GM12878 (cell line): ENCODE measurements at regions not wholly inside any gene's neighbourhood (a gene's known extent, or its start where the extent isn't known, plus 50 kb on each side); places are given as distances from the start of the nearest gene placed in this dataset.

Experiments used
- ATAC-seq: fragments of 200-7000 bp; cut with Tn5 transposase; 3 replicates; pipeline ENCODE4 v1.9.1; 2020; ENCODE audit warnings: mild to moderate bottlenecking, moderate library complexity
- BruUV-seq: library from RNA; stranded (reverse); fragments of 400-500 nt; replicated peaks from 2 replicates; lab custom pipeline; 2021; lab: Mats Ljungman, UMichigan
- CTCF ChIA-PET: fragments of 300-600 bp; sonication (Branson Sonifier 250); formaldehyde crosslinking; extraction: SDS; loops from one replicate; lab custom pipeline; 2021; ENCODE audit warnings: inconsistent platforms; lab: Yijun Ruan, JAX
- POLR2A ChIA-PET: fragments of 350-600 bp; formaldehyde crosslinking; extraction: SDS; loops from one replicate; lab custom pipeline; 2021; ENCODE audit warnings: inconsistent platforms; lab: Charles Lee
- RAD21 ChIA-PET: fragments of 300-600 bp; sonication (Branson Sonifier 250); formaldehyde crosslinking; loops from one replicate; lab custom pipeline; 2023; ENCODE audit warnings: antibody characterized with exemption; ENCODE audit not compliant: unreplicated experiment; lab: Charles Lee
- SMC1A ChIA-PET: fragments of 300-600 bp; sonication (Branson Sonifier 250); formaldehyde crosslinking; loops from one replicate; lab custom pipeline; 2023; ENCODE audit not compliant: unreplicated experiment, uncharacterized antibody; lab: Charles Lee
- DNase-seq: peaks from one replicate; pipeline ENCODE4 v3.0.0-alpha.2; 2011; ENCODE audit warnings: low read depth, low spot score
- FAIRE-seq: peaks from 3 replicates; lab custom pipeline; 2011; peaks lifted over from hg19 to GRCh38; lab: Jason Lieb, UNC
- H2AFZ ChIP-seq: 2 replicates; pipeline ENCODE4 v1.6.0; 2011; ENCODE audit warnings: low read depth, low read length, control low read depth; ENCODE audit not compliant: control insufficient read depth
- H3K27ac ChIP-seq: 2 replicates; pipeline ENCODE4 v1.5.1; 2011; ENCODE audit warnings: control low read depth; ENCODE audit not compliant: control insufficient read depth, insufficient read depth
- H3K27me3 ChIP-seq, 2 experiments: replicated peaks in 1 of 2; 2 replicates each; pipeline versions ENCODE4 v1.6.0 to v1.6.1; 2011; ENCODE audit warnings: low read length in 1 of 2; ENCODE audit not compliant: control insufficient read depth in 2 of 2, insufficient read depth in 2 of 2
- H3K36me3 ChIP-seq, 2 experiments: 2 replicates each; pipeline ENCODE4 v1.5.1; 2011; ENCODE audit warnings: low read length in 1 of 2; ENCODE audit not compliant: control insufficient read depth in 2 of 2, insufficient read depth in 2 of 2
- H3K4me1 ChIP-seq: 2 replicates; pipeline ENCODE4 v1.6.1; 2011; ENCODE audit warnings: mild to moderate bottlenecking, low read length, moderate library complexity, mixed read lengths; ENCODE audit not compliant: control insufficient read depth, insufficient read depth
- H3K4me2 ChIP-seq: 2 replicates; pipeline ENCODE4 v1.6.0; 2011; ENCODE audit warnings: control low read depth; ENCODE audit not compliant: control insufficient read depth, insufficient read depth
- H3K4me3 ChIP-seq: fragments of 200-600 bp; sonication (generic); 2 replicates; pipeline ENCODE4 v1.5.1; 2016
- H3K79me2 ChIP-seq: 2 replicates; pipeline ENCODE4 v1.6.0; 2011; ENCODE audit warnings: low read length; ENCODE audit not compliant: control insufficient read depth, insufficient read depth
- H3K9ac ChIP-seq: 2 replicates; pipeline ENCODE4 v1.8.0; 2011; ENCODE audit warnings: low read length, control low read depth, mixed read lengths; ENCODE audit not compliant: control insufficient read depth, insufficient read depth
- H3K9me3 ChIP-seq: replicated peaks from 3 replicates; pipeline ENCODE4 v1.5.1; 2011; ENCODE audit warnings: mild to moderate bottlenecking, low read length; ENCODE audit not compliant: control insufficient read depth, insufficient read depth
- H4K20me1 ChIP-seq: 2 replicates; pipeline ENCODE4 v1.6.0; 2011; ENCODE audit not compliant: control insufficient read depth, insufficient read depth
- CREB1 ChIP-seq: IDR thresholded peaks from 2 replicates; pipeline ENCODE4 v1.6.1; 2012; ENCODE audit warnings: low read depth, mild to moderate bottlenecking, inconsistent platforms
- EP300 ChIP-seq, 2 experiments: fragments of 150-350 bp in 1 of 2; IDR thresholded peaks; 2 replicates each; pipeline ENCODE4 v1.6.1; 2011 to 2012; ENCODE audit warnings: low read depth in 2 of 2, low read length in 2 of 2, borderline replicate concordance in 1 of 2, improper control_type of control experiment in 1 of 2, inconsistent platforms in 1 of 2; ENCODE audit not compliant: control insufficient read depth in 1 of 2
- ESRRA ChIP-seq: IDR thresholded peaks from 2 replicates; pipeline ENCODE4 v1.6.1; 2012; ENCODE audit warnings: mild to moderate bottlenecking, low read length, improper control_type of control experiment
- MEF2B ChIP-seq: fragments of 450-650 bp; IDR thresholded peaks from 2 replicates; pipeline ENCODE4 v1.6.1; 2018; ENCODE audit warnings: mild to moderate bottlenecking, moderate library complexity; ENCODE audit not compliant: partially characterized antibody, poor library complexity, severe bottlenecking
- NFYA ChIP-seq: IDR thresholded peaks from 2 replicates; pipeline ENCODE4 v1.6.1; 2011; ENCODE audit warnings: low read depth, mild to moderate bottlenecking, low read length, improper control_type of control experiment, borderline replicate concordance
- SRF ChIP-seq, 2 experiments: IDR thresholded peaks; 2 replicates each; pipeline ENCODE4 v1.6.1; 2011; ENCODE audit warnings: low read depth in 2 of 2, low read length in 2 of 2, mild to moderate bottlenecking in 1 of 2, moderate library complexity in 1 of 2
- STAT1 ChIP-seq: fragments of 450-650 bp; conservative IDR thresholded peaks from 2 replicates; pipeline ENCODE4 v1.6.1; 2014; ENCODE audit warnings: antibody characterized with exemption, mild to moderate bottlenecking
- TAF1 ChIP-seq: IDR thresholded peaks from 2 replicates; pipeline ENCODE4 v1.6.1; 2011; ENCODE audit warnings: mild to moderate bottlenecking, low read depth, low read length, borderline replicate concordance
- TCF3 ChIP-seq: IDR thresholded peaks from 2 replicates; pipeline ENCODE4 v1.6.1; 2012; ENCODE audit warnings: low read depth, mild to moderate bottlenecking, low read length, borderline replicate concordance; ENCODE audit not compliant: insufficient read depth
- ZNF207 ChIP-seq: fragments of 450-650 bp; IDR thresholded peaks from 2 replicates; pipeline ENCODE4 v1.6.1; 2014; ENCODE audit warnings: antibody characterized with exemption, mild to moderate bottlenecking, borderline replicate concordance
- WGBS: methylation state at CpG from one replicate; pipeline ENCODE4 v1.1.6; 2016; ENCODE audit warnings: low lambda C conversion rate; ENCODE audit not compliant: insufficient replicate concordance, insufficient coverage; ENCODE audit errors: missing lambda C conversion rate; 5-methylcytosine and 5-hydroxymethylcytosine counted together
- in situ Hi-C: fragments of 300-500 bp; cut with MboI; formaldehyde crosslinking; loops from 9 replicates; pipeline ENCODE4 v1.14.3; 2018; ENCODE audit warnings: mixed read lengths
- intact Hi-C: fragments of 100-400 bp; cut with micrococcal nuclease; formaldehyde crosslinking; loops from one replicate; pipeline ENCODE4 v1.14.2; 2022; ENCODE audit not compliant: unreplicated experiment
- TF ChIP-seq, protein P1 (sequence below): fragments of 450-650 bp; IDR thresholded peaks from 2 replicates; pipeline ENCODE4 v1.6.1; 2016; ENCODE audit warnings: mild to moderate bottlenecking

DNA sequence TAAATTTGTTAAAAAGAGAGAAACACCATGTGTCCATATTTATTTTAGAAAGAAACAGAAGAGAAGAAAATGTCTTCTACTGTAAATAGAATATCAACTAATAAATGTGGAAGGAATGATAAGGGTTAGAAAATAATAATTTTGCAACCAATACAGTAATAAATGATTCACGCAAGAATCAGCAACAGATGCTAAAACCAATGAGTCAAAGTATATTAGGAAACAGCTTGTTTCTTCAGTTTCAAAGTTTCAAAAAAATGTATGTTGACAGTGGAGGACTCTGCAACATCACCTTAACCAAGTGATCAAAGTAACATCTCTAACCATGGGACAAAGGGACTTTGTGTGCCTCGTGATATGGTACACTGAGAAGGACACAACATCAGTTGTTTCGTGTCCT is 147.0 kb downstream of the TWIST2 start:
- Histone ChIP-seq H3K27me3 (peaks cover 0 to 3% of the 10 kb centered on the region in 2 experiments; a peak in 1 of 4 replicates), H3K9me3 (no peaks in the 10 kb centered on the region), H3K36me3 (no peaks in the 10 kb centered on the region), H3K4me1 (no peaks in the 10 kb centered on the region), H3K9ac (no peak overlapping the region), H3K4me3 (no peak overlapping the region), H2AFZ (no peak overlapping the region), H3K79me2 (no peaks in the 10 kb centered on the region), H3K27ac (no peak overlapping the region), H4K20me1 (no peaks in the 10 kb centered on the region), H3K4me2 (no peak overlapping the region)
- RAD21 ChIA-PET: no interaction called here
- SMC1A ChIA-PET: no interaction called here
- FAIRE-seq (no peak), ATAC-seq (no peak), DNase-seq (no peak)
- intact Hi-C loops (no loop called here), in situ Hi-C loops (no loop called here)
- WGBS: 44% methylated on average over 3 of the region's 3 CpGs
- BruUV-seq: no TSS peak
- POLR2A ChIA-PET: no interaction called here
- no peak for TF ChIP-seq TCF3
- no peak for TF ChIP-seq ESRRA
- TF ChIP-seq, protein P1, sequence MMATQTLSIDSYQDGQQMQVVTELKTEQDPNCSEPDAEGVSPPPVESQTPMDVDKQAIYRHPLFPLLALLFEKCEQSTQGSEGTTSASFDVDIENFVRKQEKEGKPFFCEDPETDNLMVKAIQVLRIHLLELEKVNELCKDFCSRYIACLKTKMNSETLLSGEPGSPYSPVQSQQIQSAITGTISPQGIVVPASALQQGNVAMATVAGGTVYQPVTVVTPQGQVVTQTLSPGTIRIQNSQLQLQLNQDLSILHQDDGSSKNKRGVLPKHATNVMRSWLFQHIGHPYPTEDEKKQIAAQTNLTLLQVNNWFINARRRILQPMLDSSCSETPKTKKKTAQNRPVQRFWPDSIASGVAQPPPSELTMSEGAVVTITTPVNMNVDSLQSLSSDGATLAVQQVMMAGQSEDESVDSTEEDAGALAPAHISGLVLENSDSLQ: no peak
- TF ChIP-seq ZNF207: no peak
- TF ChIP-seq STAT1: no peak
- no peak for TF ChIP-seq EP300 (IDR thresholded peaks at IDR 0.05; ENCODE audit: borderline replicate concordance in 1 of 2, control insufficient read depth in 1 of 2, low read depth in 2 of 2, low read length in 2 of 2)
- TF ChIP-seq SRF (IDR thresholded peaks at IDR 0.05; ENCODE audit: low read depth in 2 of 2, low read length in 2 of 2): no peak
- no peak for TF ChIP-seq MEF2B
- TF ChIP-seq TAF1: no peak
- TF ChIP-seq NFYA: no peak
- no peak for TF ChIP-seq CREB1
- CTCF ChIA-PET: no interaction called here
